ENCODE measurements at regions not wholly inside any gene's neighbourhood (a gene's known extent, or its start where the extent isn't known, plus 50 kb on each side); places are given as distances from the start of the nearest gene placed in this dataset.
A peak's percentile ranks its signal among the peaks of the same experiment; 100 is the strongest.

DNA sequence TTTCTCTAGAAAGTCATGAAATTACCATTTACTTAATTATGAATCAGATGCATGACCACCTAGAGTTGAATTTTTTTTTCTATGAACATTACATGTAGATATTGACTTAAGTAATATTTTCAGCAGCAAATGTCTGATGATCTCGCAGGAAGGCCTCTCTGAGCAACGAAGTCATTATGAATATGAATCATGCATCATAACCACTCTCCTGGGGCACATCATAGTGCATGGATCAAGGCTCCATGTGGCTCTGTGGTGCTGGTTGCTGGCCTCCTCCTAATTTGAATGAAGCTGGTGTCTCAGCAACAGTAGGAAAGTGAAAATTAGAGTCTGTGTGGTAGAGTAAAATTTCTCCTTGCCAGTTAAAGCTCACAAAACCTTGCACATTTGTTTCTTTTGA is 121.4 kb upstream of the INHBA start:
- H3K27ac ChIP-seq, result no peak overlapping the region
- no peak for DNase-seq (ENCODE audit: low spot score)
- no peak for TF ChIP-seq CTCF (IDR thresholded peaks at IDR 0.05)

GRCh38 chr7:41822259-41822817 is 119.4 kb upstream of the INHBA start:
- H3K4me3 ChIP-seq, result no peak overlapping the region
- no peak for TF ChIP-seq CTCF (IDR thresholded peaks at IDR 0.05)
- H3K27ac ChIP-seq, result peak overlapping the region; percentile 57 to 65
- DNase-seq (ENCODE audit: low spot score), result no peak

More for the DNA sequence above, 121.4 kb upstream of the INHBA start:
- H3K4me3 ChIP-seq, result no peak overlapping the region

- peak overlapping the region; percentile 57 to 65 for H3K27ac ChIP-seq
- no peak for TF ChIP-seq CTCF (IDR thresholded peaks at IDR 0.05)
- H3K4me3 ChIP-seq, result no peak overlapping the region
- DNase-seq (ENCODE audit: low spot score), result no peak
These were observed 118.8 kb upstream of the INHBA start for GRCh38 chr7:41821521-41822213.

DNA sequence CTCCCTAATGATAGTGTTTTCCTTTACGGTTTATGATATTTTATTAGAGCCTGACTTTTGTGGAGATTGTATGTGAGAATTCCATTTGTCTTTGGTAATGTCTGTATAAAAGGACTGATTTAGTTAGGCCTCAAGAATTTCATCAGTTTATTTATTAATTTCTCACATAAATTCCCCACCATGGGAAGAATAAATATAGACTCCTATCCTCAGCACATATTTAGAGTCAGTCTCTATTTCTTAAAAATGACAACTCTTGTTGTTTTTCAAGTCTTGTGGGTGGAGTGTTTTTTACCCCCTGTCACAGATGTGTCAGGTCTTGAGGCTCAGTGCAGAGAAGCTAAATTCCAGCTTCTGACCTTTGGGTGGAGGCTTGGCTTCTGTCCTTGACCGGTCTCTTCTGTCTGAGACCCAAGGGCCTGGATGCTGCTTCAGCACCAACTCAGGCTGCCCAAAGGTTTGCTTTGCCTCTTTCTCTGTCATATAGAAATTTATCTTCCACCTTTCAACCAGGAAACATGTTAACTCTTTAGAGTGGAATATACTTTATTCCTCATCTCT is 117.3 kb upstream of the INHBA start:
- Histone ChIP-seq H3K4me3 (no peak overlapping the region), H3K27ac (peak overlapping the region in 1 of 2 donors; percentile 59)
- TF ChIP-seq CTCF (IDR thresholded peaks at IDR 0.05), result no peak
- DNase-seq (ENCODE audit: low spot score), result no peak

DNA sequence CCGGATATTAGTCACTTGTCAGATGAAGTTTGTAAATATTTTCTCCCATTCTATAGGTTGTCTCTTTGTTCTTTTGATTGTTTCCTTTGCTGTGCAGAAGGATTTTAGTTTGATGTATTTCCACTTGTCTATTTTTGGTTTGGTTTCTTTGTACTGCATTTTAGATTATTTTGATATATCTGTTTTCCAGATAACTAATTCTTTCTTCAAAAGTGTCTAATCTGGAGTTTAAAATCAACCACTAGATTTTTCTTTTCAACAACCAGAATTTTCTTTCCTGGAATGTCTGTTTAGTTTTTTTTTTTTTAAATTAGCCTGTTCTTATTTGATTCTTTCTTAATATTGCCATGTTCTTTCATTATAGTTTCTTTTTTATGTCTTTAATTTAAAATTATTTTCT is 116.8 kb upstream of the INHBA start:
- no peak for TF ChIP-seq CTCF (IDR thresholded peaks at IDR 0.05)
- no peak overlapping the region for H3K4me3 ChIP-seq

GRCh38 chr7:41818765-41819398 is 116.0 kb upstream of the INHBA start:
- Histone ChIP-seq H3K4me3 (no peak overlapping the region), H3K27ac (no peak overlapping the region)
- no peak for DNase-seq (ENCODE audit: low spot score)
- TF ChIP-seq CTCF (IDR thresholded peaks at IDR 0.05), result no peak

More for the DNA sequence above, 116.8 kb upstream of the INHBA start:
- DNase-seq (ENCODE audit: low spot score), result no peak
- no peak overlapping the region for H3K27ac ChIP-seq

Measured in coronary artery (tissue), 2 donors.